ENCODE measurements at regions not wholly inside any gene's neighbourhood (a gene's known extent, or its start where the extent isn't known, plus 50 kb on each side); places are given as distances from the start of the nearest gene placed in this dataset.

- no peak for DNase-seq
These were observed 182.6 kb downstream of the TGFB2 start for GRCh38 chr1:218527737-218528136.

DNA sequence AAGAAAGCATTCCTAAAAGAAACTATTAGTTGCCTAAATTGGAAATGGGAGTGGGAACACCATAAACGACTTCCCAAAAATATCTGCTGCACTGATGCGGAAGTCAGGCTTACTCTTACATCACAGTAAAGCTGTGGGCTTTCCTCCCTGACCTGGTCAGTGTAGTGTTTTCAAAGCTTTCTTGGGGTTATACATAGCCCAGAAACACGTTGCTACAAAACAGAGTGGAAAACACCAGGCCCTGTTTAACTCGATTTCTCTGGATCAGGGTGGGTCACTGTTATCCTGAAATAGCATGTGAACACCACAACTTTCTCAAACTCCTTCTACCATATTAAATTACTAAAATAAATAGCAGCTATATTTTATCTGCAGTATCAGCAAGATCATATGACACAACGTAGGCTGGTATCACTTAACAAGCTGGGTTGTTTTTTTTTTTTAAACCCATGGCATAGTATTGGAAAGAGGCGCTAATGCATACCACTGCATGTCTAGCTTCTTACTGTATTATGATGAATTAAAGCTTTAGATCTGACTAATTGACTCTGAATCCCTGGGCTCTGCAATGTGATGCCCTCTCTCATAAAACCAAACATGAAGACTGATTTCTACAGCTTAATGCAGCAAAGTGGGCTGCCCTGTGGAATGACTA lies 184.6 kb downstream of the TGFB2 start:
- no peak for DNase-seq

DNA sequence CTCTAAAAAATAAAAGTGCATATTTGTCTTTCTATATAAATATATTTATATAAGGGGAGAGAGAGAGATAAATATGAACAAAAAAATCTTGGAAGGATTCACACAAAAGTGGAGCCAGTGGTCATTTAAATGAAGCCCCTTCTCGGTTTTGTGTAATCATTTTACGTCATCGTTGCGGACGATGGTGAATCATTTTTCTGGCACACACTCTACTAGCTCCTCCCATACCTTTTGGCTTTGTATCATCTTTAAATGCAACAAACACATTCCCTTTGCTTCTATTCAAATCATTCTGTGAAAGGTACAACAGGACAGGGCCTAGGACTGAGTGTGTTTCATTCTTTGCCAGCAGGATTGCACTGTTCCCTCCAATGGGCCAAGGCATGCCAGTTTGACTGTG lies 186.8 kb downstream of the TGFB2 start:
- DNase-seq: no peak

DNA sequence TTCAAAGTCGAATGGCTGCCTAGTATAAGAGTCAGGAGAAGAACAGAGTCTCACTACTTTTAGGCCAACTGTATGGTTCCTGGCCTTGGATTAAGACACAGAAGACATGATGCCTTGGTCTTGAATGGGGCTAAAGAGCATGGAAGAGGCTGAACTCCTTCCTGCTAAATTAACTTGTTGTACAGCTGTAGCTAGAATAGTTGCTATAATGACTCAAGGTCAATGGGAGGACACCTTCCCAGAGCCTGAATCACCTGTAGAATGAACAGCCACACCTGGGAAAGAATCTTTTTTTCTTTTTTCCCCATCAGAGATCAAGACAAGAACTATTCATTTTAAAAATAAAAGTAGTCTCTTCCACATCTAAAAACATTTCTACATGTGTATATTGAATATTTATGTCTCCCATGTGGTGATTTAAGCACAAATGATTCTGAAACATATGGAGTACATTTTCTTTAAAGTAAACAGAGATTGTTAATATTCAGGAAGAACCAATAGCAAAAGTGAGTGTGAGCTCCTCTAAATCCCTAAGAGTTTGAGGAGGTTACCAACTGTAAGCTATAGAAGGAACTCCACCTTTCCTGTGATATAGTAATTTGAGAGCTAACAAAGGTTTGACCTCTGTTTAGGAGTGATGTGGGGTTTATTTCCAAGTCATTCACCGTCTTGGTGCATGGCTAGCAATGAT lies 191.3 kb downstream of the TGFB2 start:
- no peak for DNase-seq

DNA sequence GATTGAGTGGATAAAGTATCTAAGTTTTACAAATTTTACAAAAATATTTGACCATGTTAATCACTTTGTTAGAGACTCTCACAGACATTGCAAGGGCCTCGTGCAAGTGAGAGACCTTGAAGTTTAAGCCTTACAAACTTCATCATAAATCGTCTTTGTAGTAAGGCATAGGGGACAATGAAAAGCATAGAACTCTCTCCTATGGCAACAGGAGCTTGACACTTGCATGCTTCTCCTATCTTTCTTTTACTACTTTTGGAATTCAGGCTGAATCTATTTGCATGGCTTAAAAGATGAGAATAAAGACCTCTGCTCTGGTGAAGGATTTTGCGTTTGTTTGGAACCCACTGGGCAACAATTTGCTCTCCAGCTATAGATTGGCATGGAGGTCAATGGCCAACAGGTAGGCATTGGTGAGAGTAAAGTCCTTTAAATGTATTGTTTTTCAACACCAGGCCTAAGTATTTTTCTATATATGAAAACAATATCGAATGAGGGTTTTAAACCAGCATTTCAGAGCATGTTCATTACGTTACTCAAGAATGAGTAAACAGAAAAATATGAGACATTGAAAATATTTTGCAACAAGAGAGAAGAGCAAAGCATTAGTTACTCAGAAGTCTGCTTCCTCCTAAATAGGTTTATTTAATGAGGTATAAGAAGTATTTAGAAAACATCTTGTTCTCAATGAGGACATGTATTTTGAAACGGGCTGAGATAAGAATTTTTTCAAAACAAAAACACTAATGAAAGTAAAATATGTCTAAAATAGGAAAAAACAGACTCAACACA lies 192.2 kb downstream of the TGFB2 start:
- no peak for DNase-seq

- DNase-seq: no peak
These were observed 193.2 kb downstream of the TGFB2 start for GRCh38 chr1:218538341-218538740.

GRCh38 chr1:218546314-218546713 lies 201.2 kb downstream of the TGFB2 start:
- no peak for DNase-seq

DNA sequence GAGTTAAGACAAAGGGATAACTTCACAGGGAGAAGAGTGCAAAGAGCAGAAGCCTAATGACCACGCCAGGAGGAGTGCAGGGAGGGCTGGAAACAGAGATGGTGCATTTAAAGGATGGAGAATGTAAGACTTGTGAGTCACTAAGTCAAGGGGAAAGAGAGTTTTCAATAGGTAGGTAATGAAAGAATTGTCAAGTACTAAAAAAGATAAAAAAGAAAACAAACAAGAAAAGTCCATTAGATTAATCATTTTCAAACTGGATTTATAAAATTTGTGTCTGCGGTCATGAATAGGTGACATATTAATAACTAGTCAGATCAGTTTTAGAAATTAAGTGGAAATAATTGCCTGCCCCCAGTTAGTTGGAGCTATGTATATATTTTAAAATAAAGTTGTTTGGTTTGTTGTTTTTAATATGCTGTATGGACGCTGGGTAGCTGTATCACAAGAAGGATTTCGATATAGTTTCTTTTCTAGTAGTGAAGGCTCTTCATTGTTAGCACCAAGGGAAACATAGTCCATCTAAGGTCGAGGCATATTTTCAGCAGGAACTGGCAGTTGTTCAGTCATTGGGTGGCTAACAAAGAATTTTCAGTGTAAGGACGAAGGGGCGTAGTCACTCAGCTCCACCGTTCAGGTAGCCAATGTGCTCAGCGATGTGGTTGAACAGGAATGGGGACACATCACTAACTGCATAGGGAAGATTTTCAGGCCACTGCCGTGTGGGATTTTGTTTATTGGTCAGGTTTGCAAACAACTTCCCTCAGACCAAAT lies 203.0 kb downstream of the TGFB2 start:
- DNase-seq: no peak

GRCh38 chr1:218548764-218549163 lies 203.6 kb downstream of the TGFB2 start:
- no peak for DNase-seq

DNA sequence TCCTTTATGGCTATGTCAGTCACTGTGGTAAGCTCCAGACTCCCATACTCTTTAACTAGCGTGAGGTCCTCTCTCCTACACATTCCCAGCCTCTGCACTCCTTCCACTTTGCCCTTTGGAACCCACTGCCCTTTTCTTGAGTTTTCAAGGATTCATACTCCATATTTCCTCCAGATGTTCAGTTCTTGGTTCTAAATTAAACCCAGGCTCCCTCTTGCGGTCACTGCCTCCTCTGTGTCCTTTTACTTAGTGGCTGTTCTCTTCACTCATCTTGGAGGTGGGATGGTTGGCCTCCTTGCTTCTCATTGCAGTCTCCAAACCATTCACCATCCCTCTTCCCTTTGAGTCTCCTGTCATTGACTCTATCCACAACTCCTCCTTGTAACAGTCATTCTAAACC lies 208.1 kb downstream of the TGFB2 start:
- no peak for DNase-seq

DNA sequence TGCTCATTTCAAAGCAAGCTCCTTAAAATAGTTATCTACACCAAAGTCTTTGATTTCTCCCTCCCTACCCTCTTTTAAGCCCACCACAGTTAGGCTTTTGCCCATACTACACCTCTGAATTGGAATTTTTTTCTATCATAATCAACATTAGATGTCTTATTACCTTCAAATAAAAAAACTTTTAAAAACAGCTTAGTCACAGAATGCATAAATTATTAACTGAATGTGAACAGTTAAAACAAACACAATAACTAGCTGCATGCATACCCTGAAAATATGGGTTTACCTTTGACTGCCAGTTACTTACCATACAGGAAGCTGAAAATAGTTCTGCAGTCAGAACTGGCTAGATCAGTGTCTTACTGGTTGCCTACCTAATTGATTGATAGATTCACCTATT lies 210.9 kb downstream of the TGFB2 start:
- DNase-seq: no peak

GRCh38 chr1:218557731-218558130 lies 212.6 kb downstream of the TGFB2 start:
- DNase-seq: no peak

- DNase-seq: no peak
These were observed 213.2 kb downstream of the TGFB2 start for GRCh38 chr1:218558271-218558810.

DNA sequence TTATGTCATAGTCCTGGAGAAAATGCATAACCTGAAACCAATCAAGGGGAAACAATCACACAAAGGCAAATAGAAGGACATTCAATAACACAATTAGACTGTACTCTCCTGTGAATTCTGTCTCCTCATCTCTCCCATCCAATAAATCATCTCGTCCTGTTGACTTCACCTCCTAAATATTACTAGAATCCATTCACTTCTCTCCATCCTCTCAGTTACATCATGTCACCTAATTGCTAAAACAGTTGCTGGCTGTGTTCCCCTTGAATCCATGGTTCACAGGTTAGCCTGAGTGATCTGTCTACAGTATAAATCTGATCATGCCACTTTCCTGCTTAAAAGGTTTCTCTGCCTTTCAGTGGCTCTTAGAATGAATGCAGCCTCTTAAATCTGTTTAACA lies 220.2 kb downstream of the TGFB2 start:
- DNase-seq: no peak

DNA sequence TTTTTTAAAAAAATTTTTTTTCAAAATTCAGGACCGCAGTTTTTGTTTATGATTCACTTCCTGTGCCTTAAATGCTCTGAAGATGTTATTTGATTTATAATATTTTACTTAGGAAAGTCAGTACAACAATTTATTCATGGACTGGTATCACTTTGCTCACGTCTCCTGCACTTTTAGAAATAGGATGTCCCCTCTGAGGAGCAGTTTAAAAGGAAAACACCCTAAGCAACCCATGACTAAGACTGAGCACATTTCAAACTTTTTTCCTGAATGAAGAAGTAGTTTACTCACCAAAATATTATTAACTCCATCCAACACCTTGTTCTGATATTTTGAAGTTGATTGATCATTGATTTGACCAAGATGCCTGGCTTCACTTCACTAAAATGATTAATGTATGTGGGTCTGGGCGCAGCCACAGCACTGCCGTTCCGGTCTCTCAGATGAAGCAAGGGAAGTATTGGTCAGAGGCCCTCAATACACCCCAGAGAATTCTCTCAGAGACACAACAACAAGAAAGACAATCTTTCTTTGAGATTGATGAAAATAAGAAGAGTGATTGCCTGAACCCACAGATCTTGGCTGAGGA lies 223.9 kb downstream of the TGFB2 start:
- no peak for DNase-seq

DNA sequence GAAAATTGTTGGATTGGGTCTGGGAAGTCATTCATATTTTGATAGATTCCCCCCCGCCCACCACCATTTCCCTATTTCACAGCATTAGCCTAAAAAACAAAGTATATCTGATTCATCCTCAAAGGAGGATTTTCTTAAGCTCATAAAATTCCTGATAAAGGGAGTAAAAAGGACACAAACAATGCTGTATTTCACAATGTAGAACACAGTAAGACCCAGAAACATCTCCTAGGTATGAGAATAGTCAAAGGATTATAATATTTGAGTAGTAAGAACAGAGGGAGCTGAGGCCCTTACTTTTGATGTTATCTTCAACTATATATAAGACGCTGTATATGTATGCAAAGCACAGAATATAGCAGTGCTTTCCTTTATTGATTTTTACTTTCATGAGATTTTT lies 225.3 kb downstream of the TGFB2 start:
- DNase-seq: no peak

DNA sequence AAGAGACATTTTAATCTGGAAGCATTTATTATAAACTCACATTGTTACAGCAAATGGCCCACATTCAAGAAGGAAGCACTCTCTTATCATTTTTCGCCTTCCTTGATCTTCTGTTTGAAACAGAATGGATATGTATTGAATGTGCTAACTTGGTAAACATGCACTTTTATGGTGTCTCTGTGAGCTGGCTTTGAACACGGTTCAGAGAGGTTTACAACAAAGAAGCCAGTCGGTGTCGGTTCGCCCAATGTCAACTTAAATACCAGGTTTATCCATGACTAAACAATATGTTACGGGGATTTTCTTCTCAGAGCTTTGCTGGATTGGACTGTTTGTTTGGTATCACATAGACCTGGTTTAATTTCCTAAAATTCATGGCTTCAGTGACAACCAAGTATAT lies 226.4 kb downstream of the TGFB2 start:
- DNase-seq: no peak

DNA sequence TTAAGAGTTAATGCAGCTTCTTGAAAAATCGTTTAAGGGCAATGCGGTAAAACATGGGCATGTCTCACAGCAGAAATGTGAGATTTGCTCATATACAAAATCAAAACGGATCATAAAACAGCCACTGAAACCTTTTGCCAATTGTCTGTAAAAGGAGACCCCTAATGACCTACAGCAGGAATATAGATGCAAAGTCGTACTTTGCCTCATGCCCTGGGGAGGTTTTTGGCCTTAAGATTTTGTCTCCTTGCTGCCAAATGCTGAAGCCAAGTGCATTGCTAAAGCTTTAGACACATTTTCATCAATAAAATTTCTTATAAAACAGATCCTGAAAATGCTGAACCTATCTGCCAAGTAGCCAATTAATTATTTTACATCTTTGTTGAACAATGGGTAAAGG lies 226.9 kb downstream of the TGFB2 start:
- DNase-seq: no peak

DNA sequence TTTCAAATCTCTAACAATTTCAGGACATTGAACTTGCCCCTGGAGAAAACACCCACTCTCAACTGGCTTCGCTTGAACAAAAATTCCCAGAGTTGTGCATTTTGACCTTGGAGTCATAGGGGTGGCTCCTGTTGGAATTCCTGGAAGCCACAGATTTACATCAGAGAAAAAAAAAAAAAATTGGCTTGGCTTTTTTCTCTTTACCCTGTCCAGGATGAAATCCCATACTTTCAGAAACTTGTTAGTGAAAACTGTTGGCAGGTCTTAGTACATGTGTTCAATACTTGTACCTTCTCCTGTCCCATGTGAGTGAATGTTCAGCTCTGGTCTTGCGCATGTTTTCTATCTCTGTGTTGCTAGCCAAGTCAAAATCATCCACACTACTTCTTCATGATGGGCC lies 228.8 kb downstream of the TGFB2 start:
- DNase-seq: no peak

DNA sequence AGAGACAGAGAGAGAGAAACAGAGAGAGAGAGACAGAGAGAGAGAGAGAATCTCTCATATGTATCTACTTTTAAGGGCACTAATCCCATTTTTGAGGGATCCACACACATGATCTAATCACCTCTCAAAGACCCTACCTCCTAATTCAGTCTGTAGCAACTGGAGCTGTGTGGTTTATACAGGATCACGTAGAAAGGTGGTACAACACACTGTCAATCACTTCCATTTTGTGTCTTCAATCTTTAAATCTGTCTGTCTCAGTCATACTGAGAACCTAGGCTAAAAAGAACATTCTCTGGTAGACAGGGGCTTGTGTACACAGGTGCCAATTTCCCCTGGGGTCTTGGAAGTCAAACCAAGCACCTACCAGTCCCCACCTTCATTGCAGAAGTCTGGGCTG lies 229.9 kb downstream of the TGFB2 start:
- no peak for DNase-seq

GRCh38 chr1:218575856-218576255 lies 230.7 kb downstream of the TGFB2 start:
- DNase-seq: no peak

DNA sequence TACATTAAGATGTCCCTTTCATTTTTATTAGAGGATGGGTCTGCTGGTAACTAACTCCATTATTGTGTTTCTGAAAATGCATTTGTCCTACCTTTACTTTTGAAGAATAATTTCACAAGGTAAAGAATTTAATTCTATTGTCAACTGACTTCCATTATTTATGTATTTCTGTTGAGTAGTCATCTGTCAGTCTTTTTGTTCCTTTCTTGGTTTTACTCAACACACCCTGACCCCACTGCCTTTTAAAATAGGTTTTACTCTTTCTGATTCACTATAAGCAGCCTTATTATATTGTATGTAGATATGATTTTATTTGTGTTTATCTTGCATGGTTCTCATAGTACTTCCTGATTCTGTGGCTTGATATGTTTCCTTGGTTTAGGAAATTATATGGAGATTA lies 237.5 kb downstream of the TGFB2 start:
- DNase-seq: no peak

All from stimulated activated CD4-positive, alpha-beta T cell treated with anti-CD3 and anti-CD28 coated beads, Interleukin-4, amount 100 ng/mL, for 1 hour (primary cell).